Fibroblast of lung (primary cell): ENCODE measurements at regions not wholly inside any gene's neighbourhood (a gene's known extent, or its start where the extent isn't known, plus 50 kb on each side); places are given as distances from the start of the nearest gene placed in this dataset.

ENCODE experiments used
- EZH2 ChIP-seq: IDR thresholded peaks from 2 replicates; pipeline ENCODE4 v1.5.1; 2012; ENCODE audit warnings: low read length, control low read depth, mild to moderate bottlenecking; ENCODE audit errors: missing control alignments
- TF ChIP-seq, protein P1 (sequence below), 2 donors: IDR thresholded peaks in 1 of 2; conservative IDR thresholded peaks in 1 of 2; 1 replicate in 1 of 2; 2 replicates in 1 of 2; pipeline ENCODE4 v1.5.1; 2011 to 2012; ENCODE audit warnings: low read length in 2 of 2, control low read depth in 1 of 2, inconsistent platforms in 1 of 2, low read depth in 1 of 2, mild to moderate bottlenecking in 1 of 2

DNA sequence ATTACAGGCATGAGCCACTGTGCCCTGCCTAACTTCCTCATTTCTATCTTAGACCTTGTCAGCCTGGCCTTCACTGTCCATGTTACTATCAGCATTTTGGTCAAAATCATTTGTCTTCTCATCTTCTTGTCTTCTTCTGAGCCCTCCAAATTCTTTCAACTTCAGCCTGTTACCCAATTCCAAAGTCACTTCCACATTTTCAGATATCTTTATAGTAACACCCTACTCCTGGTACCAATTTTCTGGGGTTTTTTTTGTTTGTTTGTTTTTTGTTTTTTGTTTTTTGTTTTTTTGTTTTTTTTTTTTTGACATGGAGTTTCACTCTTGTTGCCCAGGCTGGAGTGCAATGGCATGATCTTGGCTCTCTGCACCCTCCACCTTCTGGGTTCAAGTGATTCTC, 90.3 kb upstream of the LARP1 start:
- TF ChIP-seq, protein P1, sequence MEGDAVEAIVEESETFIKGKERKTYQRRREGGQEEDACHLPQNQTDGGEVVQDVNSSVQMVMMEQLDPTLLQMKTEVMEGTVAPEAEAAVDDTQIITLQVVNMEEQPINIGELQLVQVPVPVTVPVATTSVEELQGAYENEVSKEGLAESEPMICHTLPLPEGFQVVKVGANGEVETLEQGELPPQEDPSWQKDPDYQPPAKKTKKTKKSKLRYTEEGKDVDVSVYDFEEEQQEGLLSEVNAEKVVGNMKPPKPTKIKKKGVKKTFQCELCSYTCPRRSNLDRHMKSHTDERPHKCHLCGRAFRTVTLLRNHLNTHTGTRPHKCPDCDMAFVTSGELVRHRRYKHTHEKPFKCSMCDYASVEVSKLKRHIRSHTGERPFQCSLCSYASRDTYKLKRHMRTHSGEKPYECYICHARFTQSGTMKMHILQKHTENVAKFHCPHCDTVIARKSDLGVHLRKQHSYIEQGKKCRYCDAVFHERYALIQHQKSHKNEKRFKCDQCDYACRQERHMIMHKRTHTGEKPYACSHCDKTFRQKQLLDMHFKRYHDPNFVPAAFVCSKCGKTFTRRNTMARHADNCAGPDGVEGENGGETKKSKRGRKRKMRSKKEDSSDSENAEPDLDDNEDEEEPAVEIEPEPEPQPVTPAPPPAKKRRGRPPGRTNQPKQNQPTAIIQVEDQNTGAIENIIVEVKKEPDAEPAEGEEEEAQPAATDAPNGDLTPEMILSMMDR (conservative IDR thresholded peaks at IDR 0.05 in 1 of 2, IDR thresholded peaks at IDR 0.05 in 1 of 2; ENCODE audit: low read depth in 1 of 2, low read length in 2 of 2), result no peak
- TF ChIP-seq EZH2, result no peak
